H9 (cell line): ENCODE measurements at regions not wholly inside any gene's neighbourhood (a gene's known extent, or its start where the extent isn't known, plus 50 kb on each side); places are given as distances from the start of the nearest gene placed in this dataset.

ENCODE experiments used
- DNase-seq: peaks from one replicate; pipeline ENCODE4 v3.0.0-alpha.2; 2017
- H2AFZ ChIP-seq: one replicate; pipeline ENCODE4 v1.6.1; 2013; ENCODE audit warnings: mild to moderate bottlenecking, low read length, control low read depth, moderate library complexity
- H2AK5ac ChIP-seq: 2 replicates; pipeline ENCODE4 v1.6.1; 2013; ENCODE audit warnings: low read length, control low read depth, mixed read lengths; ENCODE audit not compliant: insufficient read length
- H2BK120ac ChIP-seq: one replicate; pipeline ENCODE4 v1.6.1; 2013; ENCODE audit warnings: low read depth, mild to moderate bottlenecking, low read length, control low read depth, inconsistent platforms; ENCODE audit not compliant: poor library complexity, severe bottlenecking
- H2BK12ac ChIP-seq: 2 replicates; pipeline ENCODE4 v1.6.1; 2013; ENCODE audit warnings: low read length, control low read depth, mixed read lengths, low read depth; ENCODE audit not compliant: insufficient read length
- H2BK15ac ChIP-seq: 2 replicates; pipeline ENCODE4 v1.6.1; 2013; ENCODE audit warnings: low read depth, low read length, control low read depth
- H2BK20ac ChIP-seq: one replicate; pipeline ENCODE4 v1.6.1; 2013; ENCODE audit warnings: low read depth, mild to moderate bottlenecking, low read length, control low read depth, inconsistent platforms; ENCODE audit not compliant: poor library complexity, severe bottlenecking
- H2BK5ac ChIP-seq: 2 replicates; pipeline ENCODE4 v1.6.1; 2013; ENCODE audit warnings: low read length, control low read depth, mixed read lengths; ENCODE audit not compliant: insufficient read length
- H3K14ac ChIP-seq: 2 replicates; pipeline ENCODE4 v1.6.1; 2013; ENCODE audit warnings: low read length, control low read depth; ENCODE audit not compliant: insufficient read depth
- H3K18ac ChIP-seq: 2 replicates; pipeline ENCODE4 v1.6.1; 2013; ENCODE audit warnings: low read depth, mild to moderate bottlenecking, mixed read lengths, low read length, control low read depth; ENCODE audit not compliant: insufficient read length
- H3K23ac ChIP-seq: 2 replicates; pipeline ENCODE4 v1.6.1; 2013; ENCODE audit warnings: low read length, control low read depth, mixed read lengths, low read depth; ENCODE audit not compliant: insufficient read length
- H3K23me2 ChIP-seq: 2 replicates; pipeline ENCODE4 v1.6.1; 2013; ENCODE audit warnings: low read depth, mild to moderate bottlenecking, mixed read lengths, low read length, control low read depth; ENCODE audit not compliant: insufficient read length, poor library complexity, severe bottlenecking
- H3K27ac ChIP-seq: 2 replicates; pipeline ENCODE4 v1.5.1; 2013; ENCODE audit warnings: low read length, control low read depth, mixed read lengths, low read depth; ENCODE audit not compliant: insufficient read length
- H3K27me3 ChIP-seq: 2 replicates; pipeline ENCODE4 v1.6.1; 2013; ENCODE audit warnings: low read length, control low read depth, inconsistent platforms; ENCODE audit not compliant: insufficient read depth
- H3K4ac ChIP-seq: 2 replicates; pipeline ENCODE4 v1.6.1; 2013; ENCODE audit warnings: low read depth, mild to moderate bottlenecking, control low read depth, inconsistent platforms, low read length, moderate library complexity
- H3K4me1 ChIP-seq: 2 replicates; pipeline ENCODE4 v1.6.1; 2013; ENCODE audit warnings: low read length, control low read depth, inconsistent platforms; ENCODE audit not compliant: insufficient read depth
- H3K4me2 ChIP-seq: 2 replicates; pipeline ENCODE4 v1.6.1; 2013; ENCODE audit warnings: low read length, control low read depth, mixed read lengths; ENCODE audit not compliant: insufficient read length, insufficient read depth
- H3K56ac ChIP-seq: 2 replicates; pipeline ENCODE4 v1.6.1; 2013; ENCODE audit warnings: low read depth, mild to moderate bottlenecking, mixed read lengths, low read length, control low read depth; ENCODE audit not compliant: insufficient read length
- H3K79me1 ChIP-seq: 2 replicates; pipeline ENCODE4 v1.6.1; 2013; ENCODE audit warnings: low read depth, mild to moderate bottlenecking, moderate library complexity, low read length, control low read depth, inconsistent platforms; ENCODE audit not compliant: insufficient read depth, poor library complexity, severe bottlenecking
- H3K79me2 ChIP-seq: 2 replicates; pipeline ENCODE4 v1.6.1; 2013; ENCODE audit warnings: low read length, control low read depth, inconsistent platforms; ENCODE audit not compliant: insufficient read depth
- H3K9ac ChIP-seq: 2 replicates; pipeline ENCODE4 v1.6.1; 2013; ENCODE audit warnings: low read length, control low read depth, mixed read lengths; ENCODE audit not compliant: insufficient read length; ENCODE audit errors: extremely low read depth
- H3K9me3 ChIP-seq: one replicate; pipeline ENCODE4 v1.6.1; 2013; ENCODE audit warnings: low read depth, low read length, inconsistent platforms; ENCODE audit not compliant: control insufficient read depth
- H3T11ph ChIP-seq: one replicate; pipeline ENCODE4 v1.6.1; 2013; ENCODE audit warnings: mild to moderate bottlenecking, low read length, control low read depth, inconsistent platforms
- H4K20me1 ChIP-seq: one replicate; pipeline ENCODE4 v1.6.1; 2013; ENCODE audit not compliant: control insufficient read depth, insufficient read length, insufficient read depth
- H4K5ac ChIP-seq: 2 replicates; pipeline ENCODE4 v1.6.1; 2013; ENCODE audit warnings: low read depth, mild to moderate bottlenecking, mixed read lengths, low read length, control low read depth; ENCODE audit not compliant: insufficient read length
- H4K8ac ChIP-seq: replicated peaks from 2 replicates; pipeline ENCODE4 v1.6.1; 2013; ENCODE audit warnings: low read length, control low read depth, mixed read lengths, low read depth; ENCODE audit not compliant: insufficient read length
- H4K91ac ChIP-seq: 2 replicates; pipeline ENCODE4 v1.6.1; 2013; ENCODE audit warnings: low read depth, mild to moderate bottlenecking, moderate library complexity, mixed read lengths, low read length, control low read depth; ENCODE audit not compliant: insufficient read length
- H3K27ac Mint-ChIP-seq, 3 experiments: 2 replicates in 2 of 3; 3 replicates in 1 of 3; pipeline ENCODE4 v1.8.0; 2020 to 2021; ENCODE audit warnings: mixed read lengths in 3 of 3, mild to moderate bottlenecking in 1 of 3, moderate library complexity in 1 of 3
- H3K27me3 Mint-ChIP-seq: 2 replicates; pipeline ENCODE4 v1.8.0; 2021; ENCODE audit warnings: low read depth, mild to moderate bottlenecking, moderate library complexity, mixed read lengths
- H3K36me3 Mint-ChIP-seq, 3 experiments: 2 replicates in 2 of 3; 3 replicates in 1 of 3; pipeline ENCODE4 v1.8.0; 2020 to 2021; ENCODE audit warnings: low read depth in 3 of 3, mixed read lengths in 3 of 3; ENCODE audit not compliant: insufficient read depth in 1 of 3
- H3K4me1 Mint-ChIP-seq, 2 experiments: 2 replicates each; pipeline ENCODE4 v1.8.0; 2020; ENCODE audit warnings: mixed read lengths in 2 of 2
- H3K4me3 Mint-ChIP-seq, 2 experiments: 2 replicates in 1 of 2; 3 replicates in 1 of 2; pipeline ENCODE4 v1.8.0; 2020 to 2021; ENCODE audit warnings: mild to moderate bottlenecking in 2 of 2, mixed read lengths in 2 of 2, moderate library complexity in 1 of 2
- H3K9me3 Mint-ChIP-seq, 2 experiments: 2 replicates in 1 of 2; 3 replicates in 1 of 2; pipeline ENCODE4 v1.8.0; 2020; ENCODE audit warnings: mild to moderate bottlenecking in 2 of 2, mixed read lengths in 2 of 2, moderate library complexity in 1 of 2
- WGBS: extraction: QIAGEN DNeasy Blood & Tissue Kit; methylation state at CpG from one replicate; pipeline ENCODE4 v1.1.7; 2013; ENCODE audit warnings: missing lambda C conversion rate, low lambda C conversion rate, mixed read lengths; ENCODE audit not compliant: insufficient read length; ENCODE audit errors: extremely low coverage; 5-methylcytosine and 5-hydroxymethylcytosine counted together
- TF ChIP-seq, protein P1 (sequence below): fragments of 200-600 bp; sonication (generic); conservative IDR thresholded peaks from 3 replicates; pipeline ENCODE4 v1.8.0; 2021; ENCODE audit warnings: antibody characterized with exemption, mild to moderate bottlenecking

DNA sequence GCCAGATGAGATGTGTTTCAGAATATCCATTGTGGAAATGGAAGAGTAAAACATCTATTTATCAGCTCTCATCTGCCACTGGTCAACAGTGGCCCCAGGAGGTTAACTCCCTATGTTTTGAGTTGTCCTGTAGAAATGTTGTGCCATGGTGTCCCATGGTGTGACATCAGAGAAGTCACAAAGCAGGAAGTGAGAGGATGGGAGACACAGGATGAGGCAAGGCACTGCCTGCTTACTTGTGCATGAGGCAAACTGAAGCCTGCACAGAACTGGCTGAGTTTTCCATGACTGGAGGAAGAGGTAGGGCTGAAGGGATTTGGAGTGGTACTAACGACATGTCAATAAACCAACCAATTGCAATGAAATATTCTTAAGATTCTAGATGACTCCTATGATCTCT, 131.5 kb upstream of the ZNF644 start:
- Histone ChIP-seq H3K79me2 (no peaks in the 10 kb centered on the region), H3K23me2 (no peaks in the 10 kb centered on the region), H2BK120ac (no peak overlapping the region), H2AFZ (no peak overlapping the region), H3K18ac (no peak overlapping the region), H2BK5ac (no peak overlapping the region), H3K56ac (no peak overlapping the region), H3K9me3 (no peaks in the 10 kb centered on the region), H3K79me1 (no peaks in the 10 kb centered on the region), H3T11ph (no peak overlapping the region), H3K14ac (no peak overlapping the region), H3K4me1 (no peaks in the 10 kb centered on the region), H4K91ac (no peak overlapping the region), H4K5ac (no peak overlapping the region), H3K27ac (no peak overlapping the region), H2BK15ac (no peak overlapping the region), H3K23ac (no peak overlapping the region), H2AK5ac (no peak overlapping the region), H3K4me2 (no peak overlapping the region), H4K8ac (no peak overlapping the region), H2BK12ac (no peak overlapping the region), H3K27me3 (no peaks in the 10 kb centered on the region), H2BK20ac (no peak overlapping the region), H3K4ac (no peak overlapping the region), H3K9ac (no peak overlapping the region), H4K20me1 (no peaks in the 10 kb centered on the region)
- H3K27me3 Mint-ChIP-seq: no peaks in the 10 kb centered on the region; the same call in 1 of the 2 replicates
- no peak for DNase-seq
- H3K9me3 Mint-ChIP-seq: no peaks in the 10 kb centered on the region
- H3K27ac Mint-ChIP-seq: no peak overlapping the region
- no peaks in the 10 kb centered on the region for H3K36me3 Mint-ChIP-seq
- TF ChIP-seq, protein P1, sequence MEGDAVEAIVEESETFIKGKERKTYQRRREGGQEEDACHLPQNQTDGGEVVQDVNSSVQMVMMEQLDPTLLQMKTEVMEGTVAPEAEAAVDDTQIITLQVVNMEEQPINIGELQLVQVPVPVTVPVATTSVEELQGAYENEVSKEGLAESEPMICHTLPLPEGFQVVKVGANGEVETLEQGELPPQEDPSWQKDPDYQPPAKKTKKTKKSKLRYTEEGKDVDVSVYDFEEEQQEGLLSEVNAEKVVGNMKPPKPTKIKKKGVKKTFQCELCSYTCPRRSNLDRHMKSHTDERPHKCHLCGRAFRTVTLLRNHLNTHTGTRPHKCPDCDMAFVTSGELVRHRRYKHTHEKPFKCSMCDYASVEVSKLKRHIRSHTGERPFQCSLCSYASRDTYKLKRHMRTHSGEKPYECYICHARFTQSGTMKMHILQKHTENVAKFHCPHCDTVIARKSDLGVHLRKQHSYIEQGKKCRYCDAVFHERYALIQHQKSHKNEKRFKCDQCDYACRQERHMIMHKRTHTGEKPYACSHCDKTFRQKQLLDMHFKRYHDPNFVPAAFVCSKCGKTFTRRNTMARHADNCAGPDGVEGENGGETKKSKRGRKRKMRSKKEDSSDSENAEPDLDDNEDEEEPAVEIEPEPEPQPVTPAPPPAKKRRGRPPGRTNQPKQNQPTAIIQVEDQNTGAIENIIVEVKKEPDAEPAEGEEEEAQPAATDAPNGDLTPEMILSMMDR: no peak
- H3K4me3 Mint-ChIP-seq: no peak overlapping the region
- no CpG with 5 or more reads among the region's 1 CpG for WGBS
- H3K4me1 Mint-ChIP-seq: peaks cover 7 to 10% of the 10 kb centered on the region in 2 experiments
